ENCODE measurements at regions not wholly inside any gene's neighbourhood (a gene's known extent, or its start where the extent isn't known, plus 50 kb on each side); places are given as distances from the start of the nearest gene placed in this dataset.

GRCh38 chr1:113325022-113325421 is 65.3 kb upstream of the MAGI3 start:
- H3K4me3 ChIP-seq (ENCODE audit: control insufficient read depth in 2 of 3, extremely low read depth in 1 of 3, insufficient read depth in 2 of 3, low read depth in 1 of 3, low read length in 3 of 3), result no peak overlapping the region
- H3K4me2 ChIP-seq (ENCODE audit: control insufficient read depth, extremely low read depth, insufficient read depth, low read depth, low read length), result peak overlapping the region; percentile 30
- H3K27me3 ChIP-seq (ENCODE audit: control insufficient read depth, extremely low read depth, insufficient read depth, low read length), result no peaks in the 10 kb centered on the region
- no peaks in the 10 kb centered on the region for H4K20me1 ChIP-seq (ENCODE audit: control insufficient read depth, extremely low read depth, insufficient read depth, low read length)
- dilution Hi-C loops (cut with MboI; ENCODE audit: extremely low pct_ligation_motif_present, low sequenced_read_pairs), result no loop called here
- H2AFZ ChIP-seq (ENCODE audit: control insufficient read depth, low read length), result peak overlapping the region; percentile 50
- no peak overlapping the region for H3K9ac ChIP-seq (ENCODE audit: control insufficient read depth, extremely low read depth, insufficient read depth, low read length)
- H3K9me1 ChIP-seq (ENCODE audit: control insufficient read depth, extremely low read depth, insufficient read depth, low read length), result no peaks in the 10 kb centered on the region
- H3K36me3 ChIP-seq (ENCODE audit: control insufficient read depth in 2 of 2, extremely low read depth in 1 of 2, insufficient read depth in 2 of 2, low read length in 2 of 2), result no peaks in the 10 kb centered on the region
- TF ChIP-seq CTCF (optimal IDR thresholded peaks at IDR 0.05 in 1 of 3, IDR thresholded peaks at IDR 0.05 in 1 of 3, conservative IDR thresholded peaks at IDR 0.05 in 1 of 3; ENCODE audit: extremely low read depth in 1 of 3, insufficient read depth in 2 of 3, low read length in 3 of 3), result no peak
- no peak for TF ChIP-seq EZH2 (IDR thresholded peaks at IDR 0.05; ENCODE audit: low read length)
- DNase-seq (ENCODE audit: low read depth, low spot score), result no peak
- H3K27ac ChIP-seq (ENCODE audit: control insufficient read depth, insufficient read depth, low read length), result peak overlapping the region; percentile 55
- H3K79me2 ChIP-seq (ENCODE audit: control insufficient read depth, insufficient read depth, low read length), result no peaks in the 10 kb centered on the region
- FAIRE-seq, result peak; percentile 89
- peaks cover 26% of the 10 kb centered on the region for H3K4me1 ChIP-seq (ENCODE audit: control insufficient read depth, extremely low read depth, insufficient read depth, low read length)
- no peaks in the 10 kb centered on the region for H3K9me3 ChIP-seq (ENCODE audit: control insufficient read depth, low read depth, low read length)

DNA sequence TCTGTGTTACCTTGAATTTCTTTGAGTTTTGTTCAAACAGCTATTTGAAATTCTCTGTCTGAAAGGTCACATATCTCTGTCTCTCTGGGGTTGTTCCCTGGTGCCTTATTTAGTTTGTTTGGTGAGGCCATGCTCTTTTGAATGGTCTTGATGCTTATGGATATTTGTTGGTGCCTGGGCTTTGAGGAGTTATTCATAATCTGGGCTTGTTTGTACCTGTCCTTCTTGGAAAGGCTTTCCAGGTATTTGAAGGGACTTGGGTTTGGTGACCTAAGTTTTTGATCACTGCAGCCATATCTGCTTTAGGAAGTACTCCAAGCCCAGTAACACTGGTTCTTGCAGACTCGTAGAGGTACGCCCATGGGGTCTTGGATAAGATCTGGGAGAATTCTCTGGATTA is 63.3 kb upstream of the MAGI3 start:
- peak; percentile 60 for FAIRE-seq
- no peaks in the 10 kb centered on the region for H3K79me2 ChIP-seq (ENCODE audit: control insufficient read depth, insufficient read depth, low read length)
- H2AFZ ChIP-seq (ENCODE audit: control insufficient read depth, low read length), result no peak overlapping the region
- no peak overlapping the region for H3K4me2 ChIP-seq (ENCODE audit: control insufficient read depth, extremely low read depth, insufficient read depth, low read depth, low read length)
- H3K27ac ChIP-seq (ENCODE audit: control insufficient read depth, insufficient read depth, low read length), result no peak overlapping the region
- H3K9me1 ChIP-seq (ENCODE audit: control insufficient read depth, extremely low read depth, insufficient read depth, low read length), result no peaks in the 10 kb centered on the region
- H4K20me1 ChIP-seq (ENCODE audit: control insufficient read depth, extremely low read depth, insufficient read depth, low read length), result no peaks in the 10 kb centered on the region
- dilution Hi-C loops (cut with MboI; ENCODE audit: extremely low pct_ligation_motif_present, low sequenced_read_pairs), result no loop called here
- H3K27me3 ChIP-seq (ENCODE audit: control insufficient read depth, extremely low read depth, insufficient read depth, low read length), result no peaks in the 10 kb centered on the region
- peaks cover 26% of the 10 kb centered on the region for H3K4me1 ChIP-seq (ENCODE audit: control insufficient read depth, extremely low read depth, insufficient read depth, low read length)
- DNase-seq (ENCODE audit: low read depth, low spot score), result no peak
- H3K4me3 ChIP-seq (ENCODE audit: control insufficient read depth in 2 of 3, extremely low read depth in 1 of 3, insufficient read depth in 2 of 3, low read depth in 1 of 3, low read length in 3 of 3), result no peak overlapping the region
- H3K9ac ChIP-seq (ENCODE audit: control insufficient read depth, extremely low read depth, insufficient read depth, low read length), result no peak overlapping the region
- TF ChIP-seq EZH2 (IDR thresholded peaks at IDR 0.05; ENCODE audit: low read length) (no peak), CTCF (optimal IDR thresholded peaks at IDR 0.05 in 1 of 3, IDR thresholded peaks at IDR 0.05 in 1 of 3, conservative IDR thresholded peaks at IDR 0.05 in 1 of 3; ENCODE audit: extremely low read depth in 1 of 3, insufficient read depth in 2 of 3, low read length in 3 of 3) (no peak)
- H3K36me3 ChIP-seq (ENCODE audit: control insufficient read depth in 2 of 2, extremely low read depth in 1 of 2, insufficient read depth in 2 of 2, low read length in 2 of 2), result no peaks in the 10 kb centered on the region
- no peaks in the 10 kb centered on the region for H3K9me3 ChIP-seq (ENCODE audit: control insufficient read depth, low read depth, low read length)

Measured in keratinocyte (primary cell).